AG20443 (cell line): ENCODE measurements at regions not wholly inside any gene's neighbourhood (a gene's known extent, or its start where the extent isn't known, plus 50 kb on each side); places are given as distances from the start of the nearest gene placed in this dataset.
A peak's percentile ranks its signal among the peaks of the same experiment; 100 is the strongest.
"Not testable (repeated sequence)": the region's sequence is repeated elsewhere in the genome, so short reads cannot be mapped to it uniquely, and the experiment has no call there.

Experiments
- DNase-seq: peaks from one replicate; pipeline ENCODE4 v3.0.0; 2012; ENCODE audit warnings: low spot score, mixed read lengths

DNA sequence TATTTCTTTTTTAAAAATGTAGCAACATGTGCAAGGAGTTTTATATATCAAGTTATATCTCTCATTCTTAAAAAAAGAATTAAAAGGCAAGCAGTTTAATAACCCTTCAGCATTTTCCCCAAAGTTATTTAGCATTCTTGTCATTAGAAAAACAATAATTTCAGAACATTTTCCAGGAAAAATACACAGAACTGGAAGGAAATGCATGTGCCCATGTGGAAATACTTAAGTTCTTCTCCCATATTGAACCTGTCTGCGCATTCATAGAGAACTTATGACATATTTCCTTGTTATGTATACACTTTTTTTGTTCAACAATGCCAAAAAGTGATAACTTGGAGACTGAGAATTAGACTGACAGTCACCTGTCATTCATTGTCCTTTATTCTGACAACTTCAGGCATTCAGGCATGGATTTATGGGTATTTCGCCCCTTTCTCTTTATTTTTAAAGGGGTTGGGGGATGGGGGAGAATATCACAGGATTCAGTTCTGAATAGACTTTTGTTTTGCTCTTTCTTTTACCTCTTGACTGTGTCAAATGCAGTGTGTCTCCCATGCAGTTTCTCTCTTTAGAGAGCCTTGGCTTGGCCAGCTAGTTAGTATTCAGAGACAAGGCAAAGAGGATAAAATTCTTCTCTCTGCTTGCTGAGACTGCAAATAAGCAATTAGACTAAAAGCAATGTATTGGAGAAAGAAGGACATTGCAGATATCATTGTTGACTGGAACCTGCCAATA is 701.0 kb downstream of the NR2F1-AS1 start:
- no peak for DNase-seq

DNA sequence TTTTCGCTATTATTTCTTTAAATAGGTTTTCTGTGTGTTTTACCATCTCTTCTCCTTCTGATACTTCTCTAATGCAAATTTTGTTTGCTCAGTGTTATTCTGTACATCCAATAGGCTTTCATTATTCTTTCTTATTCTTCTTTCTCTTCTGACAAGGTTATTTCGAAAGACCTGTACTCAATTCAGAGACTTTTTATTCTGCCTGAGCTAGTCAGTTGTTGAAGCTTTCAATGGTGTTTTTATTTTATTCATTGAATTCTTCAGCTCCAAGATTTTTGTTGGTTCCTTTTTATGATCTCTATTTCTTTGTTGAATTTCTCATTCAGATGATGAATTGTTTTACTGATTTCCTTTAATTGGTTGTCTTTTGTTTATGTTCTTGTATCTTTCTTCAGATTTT is 706.2 kb downstream of the NR2F1-AS1 start:
- DNase-seq = no peak

DNA sequence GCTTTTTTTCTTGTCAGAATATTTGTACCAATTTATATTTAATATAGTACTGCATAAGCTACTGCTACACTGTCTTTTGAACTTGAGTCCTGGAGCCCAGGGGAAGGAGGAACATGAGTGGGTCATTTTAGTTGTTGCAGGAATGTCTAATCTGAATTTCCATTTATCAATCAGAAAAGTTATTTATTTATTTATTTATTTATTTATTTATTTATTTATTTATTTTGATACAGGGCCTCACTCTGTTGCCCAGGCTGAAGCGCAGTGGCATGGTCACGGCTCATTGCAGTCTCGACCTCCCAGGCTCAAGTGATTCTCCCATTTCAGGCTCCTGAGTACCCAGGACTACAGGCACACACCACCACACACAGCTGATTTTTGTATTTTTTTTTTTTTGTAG is 712.6 kb downstream of the NR2F1-AS1 start:
- no peak for DNase-seq

DNA sequence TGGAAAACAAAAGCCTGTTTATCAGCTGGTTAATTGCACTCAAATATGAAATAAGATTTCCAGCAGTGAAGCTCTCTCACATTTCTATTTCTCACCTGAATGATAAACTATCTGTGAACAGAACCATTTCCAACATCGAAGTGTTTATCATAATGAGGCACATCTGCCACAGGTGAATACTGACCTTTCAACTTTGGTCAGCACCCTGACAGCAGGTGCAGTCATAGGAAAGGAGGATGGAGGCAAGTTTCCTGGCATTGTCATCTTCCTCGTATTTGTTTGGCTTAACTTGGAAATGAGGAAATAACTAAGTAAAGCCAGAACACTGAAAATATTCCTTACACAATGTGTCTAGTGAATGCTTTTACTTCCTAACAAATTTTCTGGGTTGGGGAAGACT is 716.4 kb downstream of the NR2F1-AS1 start:
- DNase-seq = no peak

DNA sequence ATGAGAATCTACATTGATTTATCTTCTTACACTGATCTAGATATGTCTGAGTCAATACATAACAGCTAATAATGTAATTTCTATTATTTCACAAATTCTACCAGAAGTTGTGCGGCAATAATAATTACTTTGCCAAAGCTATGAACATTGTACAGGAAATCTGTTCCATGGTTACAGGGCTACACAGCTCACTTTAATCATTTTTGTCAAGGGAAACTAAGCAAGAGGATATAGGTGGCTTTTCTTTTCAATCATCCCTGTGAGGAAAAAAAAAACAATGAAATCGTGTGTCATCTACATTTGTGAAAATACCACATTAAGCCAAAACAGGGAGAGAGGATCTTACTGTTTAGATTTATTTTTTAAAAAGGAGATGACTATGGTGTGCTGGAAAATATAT is 717.4 kb downstream of the NR2F1-AS1 start:
- DNase-seq = no peak

DNA sequence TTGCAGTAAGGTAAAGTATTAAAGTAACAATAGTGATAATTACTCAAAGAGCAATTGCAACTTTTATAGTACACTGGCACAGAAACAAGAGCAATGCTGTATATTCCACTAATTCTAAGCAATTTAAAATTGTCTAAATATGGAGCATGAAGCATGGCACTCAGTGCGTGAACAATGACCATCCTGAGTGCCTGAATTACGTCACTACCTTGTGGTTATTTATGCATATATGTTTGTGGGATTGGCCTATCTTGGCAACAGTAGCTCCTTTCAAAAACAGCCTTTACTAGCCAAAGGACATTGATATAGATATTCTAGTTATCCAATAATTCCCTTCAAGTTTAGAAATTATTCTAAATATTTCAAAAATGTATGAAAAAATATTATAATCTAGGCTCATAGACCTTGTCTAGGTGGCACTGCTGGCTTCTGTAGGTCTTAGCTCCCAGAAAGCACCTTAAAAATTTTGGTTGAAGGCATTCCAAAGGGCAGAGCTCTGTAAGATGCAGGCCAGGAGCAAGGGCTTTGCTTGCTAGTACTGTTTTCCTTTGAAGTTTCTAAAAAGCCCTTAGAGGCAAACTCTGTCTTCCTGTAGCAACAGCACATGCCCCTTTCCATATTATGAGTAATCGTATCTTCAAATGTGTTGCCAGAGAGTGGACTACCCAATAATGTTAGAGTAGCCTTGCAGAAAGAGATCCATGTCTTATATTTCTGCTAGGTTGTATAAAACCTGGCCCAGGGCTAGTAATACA is 719.3 kb downstream of the NR2F1-AS1 start:
- DNase-seq = no peak

DNA sequence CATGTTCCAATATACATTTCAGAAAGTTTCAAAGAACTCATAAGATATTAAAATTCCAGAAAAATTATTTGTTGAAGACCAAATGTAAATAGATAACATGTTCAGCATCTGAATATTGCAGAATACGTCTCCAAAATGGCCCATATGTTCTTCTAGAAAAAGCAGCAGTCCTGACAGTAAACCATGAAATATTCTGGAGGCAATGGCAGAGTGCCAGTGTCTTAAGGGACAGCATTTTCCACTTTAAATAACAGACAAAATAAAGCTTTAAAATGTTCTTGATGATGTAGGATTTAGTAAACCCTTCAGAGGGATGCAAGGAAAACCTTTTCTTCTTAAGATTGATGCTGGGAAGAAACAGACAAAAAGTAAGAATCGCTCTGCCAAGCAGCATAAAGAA is 721.0 kb downstream of the NR2F1-AS1 start:
- DNase-seq = no peak

DNA sequence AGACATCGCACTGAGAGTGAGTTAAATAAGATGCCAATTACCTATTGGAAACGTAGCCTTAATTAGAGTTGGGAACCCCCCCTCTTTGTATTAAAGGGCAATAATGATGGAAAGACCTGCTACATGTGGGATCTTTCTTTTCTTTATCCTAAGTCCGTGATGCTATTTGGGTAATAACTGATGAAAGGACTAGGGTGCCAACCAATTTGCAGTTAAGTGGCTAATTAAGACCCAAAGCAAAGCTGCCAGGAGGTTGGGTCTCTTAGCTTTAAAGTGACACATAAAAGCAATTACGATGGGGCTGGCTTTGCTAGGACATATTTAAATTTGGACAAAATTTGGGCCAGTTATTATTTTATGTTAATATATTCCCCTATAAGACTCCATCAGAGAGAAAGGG is 728.8 kb downstream of the NR2F1-AS1 start:
- DNase-seq = no peak

DNA sequence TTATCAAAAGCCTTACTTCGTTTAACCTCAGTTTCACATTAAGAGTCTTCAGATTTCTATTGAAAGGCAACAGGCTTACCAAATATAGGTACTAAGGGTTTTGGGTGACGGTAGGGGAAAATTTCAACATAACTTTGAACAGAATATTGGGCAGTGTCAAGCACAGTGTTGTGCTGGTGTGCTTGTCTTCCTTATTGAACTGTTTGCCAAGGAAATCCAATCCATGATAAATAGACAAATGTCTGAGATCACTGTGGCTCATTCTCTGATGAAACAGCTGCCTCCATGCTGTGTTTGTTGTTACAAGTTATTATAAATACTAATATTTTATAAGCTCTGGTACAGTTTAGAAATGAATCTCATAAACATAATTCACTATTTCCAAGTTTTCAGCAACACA is 730.1 kb downstream of the NR2F1-AS1 start:
- no peak for DNase-seq

DNA sequence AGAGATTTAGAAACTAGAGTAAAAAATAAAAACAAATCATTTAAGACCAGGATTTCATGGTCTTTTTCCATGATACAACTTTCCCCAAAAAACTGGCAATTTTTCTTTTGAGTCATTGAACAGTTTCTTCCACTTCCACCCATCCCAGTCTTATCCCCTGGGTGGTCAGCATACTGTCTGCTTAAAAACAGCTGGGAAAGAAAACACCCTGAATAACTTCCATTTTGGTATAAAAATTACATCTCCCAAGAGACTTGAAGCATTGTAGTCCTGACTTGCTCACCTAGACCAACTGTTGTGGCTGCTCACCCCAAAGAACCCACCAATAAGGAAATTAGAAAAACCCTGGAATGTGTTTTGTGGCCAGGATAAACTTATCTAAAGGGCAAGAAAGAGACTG is 731.3 kb downstream of the NR2F1-AS1 start:
- DNase-seq = no peak

DNA sequence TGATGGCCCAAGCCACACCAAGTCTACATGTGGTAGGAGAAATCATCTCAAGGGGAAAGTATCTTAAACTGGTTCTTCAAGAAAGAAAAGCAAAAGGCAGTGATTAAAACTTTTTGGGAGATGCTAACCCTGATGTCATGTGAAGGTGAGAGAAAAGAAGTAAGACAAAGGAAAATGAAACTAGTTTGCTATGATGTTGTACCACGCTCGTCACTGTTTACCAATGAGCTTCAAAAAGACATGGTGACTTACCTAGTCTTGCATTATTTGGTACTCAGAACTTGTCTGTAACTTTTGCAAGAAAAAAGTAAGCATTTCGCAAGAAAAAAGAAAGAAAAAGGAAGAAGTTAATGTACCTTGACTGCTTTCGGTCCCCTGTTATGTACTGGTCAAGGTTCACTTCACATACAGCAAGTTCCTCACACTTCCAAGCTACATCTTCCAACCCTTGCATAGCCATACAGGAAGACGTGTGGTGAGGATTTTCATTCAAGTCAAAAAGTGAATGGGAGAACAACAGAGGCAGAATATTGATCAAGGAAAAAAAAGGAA is 739.3 kb downstream of the NR2F1-AS1 start:
- no peak for DNase-seq

DNA sequence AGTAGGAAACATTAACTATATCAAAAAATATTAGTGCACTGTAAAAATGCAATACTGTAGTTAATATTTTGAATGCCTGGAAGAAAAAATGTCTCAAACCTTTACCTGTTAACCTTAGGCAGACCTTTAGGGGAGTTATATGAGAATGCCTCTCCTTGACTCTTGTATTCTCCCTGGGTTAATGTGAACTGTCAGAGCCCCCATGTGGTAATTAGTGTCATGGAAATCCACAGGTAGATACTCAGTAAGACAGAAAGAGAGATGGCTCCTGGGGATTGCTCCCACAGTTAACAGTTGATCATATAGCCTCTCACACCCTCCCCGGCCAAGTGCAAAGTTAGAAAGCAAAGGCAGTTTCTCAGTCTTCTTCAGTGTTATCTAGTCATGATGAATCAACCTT is 742.8 kb downstream of the NR2F1-AS1 start:
- DNase-seq = no peak

DNA sequence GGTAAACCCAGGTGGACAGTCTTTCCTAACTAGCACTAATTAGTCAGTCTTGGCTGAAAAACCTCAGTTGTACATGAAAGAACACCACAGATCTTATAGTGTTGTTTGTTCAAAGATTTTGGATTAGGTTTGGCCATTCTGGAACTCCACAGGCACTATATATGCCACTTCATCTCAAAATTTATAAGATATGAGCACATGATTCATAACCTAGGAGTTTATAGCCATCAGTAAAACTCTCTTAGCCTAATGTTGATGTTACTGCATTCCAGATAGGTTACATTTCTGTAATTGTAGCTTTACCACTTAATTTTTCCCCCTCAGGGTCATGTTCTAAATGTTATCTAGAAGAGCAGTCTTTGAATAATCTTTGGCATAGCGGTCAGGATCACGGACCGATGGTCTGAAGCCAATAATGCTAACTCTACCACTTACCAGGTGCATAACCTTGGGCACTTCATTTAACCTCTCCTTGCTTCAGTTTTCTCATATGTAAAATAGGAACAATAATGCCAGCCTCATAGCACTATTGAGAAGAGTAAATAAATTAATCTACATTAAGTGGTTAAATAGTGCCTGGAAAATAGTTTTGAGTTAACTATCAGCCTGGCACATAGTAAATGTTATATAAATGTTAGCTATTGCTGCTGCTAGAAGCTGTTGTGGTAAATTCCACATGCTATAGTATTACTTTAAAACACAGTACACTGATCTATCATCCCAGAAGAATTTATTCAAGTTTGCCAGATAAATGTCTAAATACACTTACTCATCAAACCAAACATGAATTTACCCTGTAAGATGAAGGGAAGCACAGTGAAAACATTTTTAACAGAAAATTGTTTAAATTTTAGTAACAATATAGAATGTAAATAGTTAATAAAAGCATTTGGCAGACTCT is 743.9 kb downstream of the NR2F1-AS1 start:
- DNase-seq = peak; percentile 13

DNA sequence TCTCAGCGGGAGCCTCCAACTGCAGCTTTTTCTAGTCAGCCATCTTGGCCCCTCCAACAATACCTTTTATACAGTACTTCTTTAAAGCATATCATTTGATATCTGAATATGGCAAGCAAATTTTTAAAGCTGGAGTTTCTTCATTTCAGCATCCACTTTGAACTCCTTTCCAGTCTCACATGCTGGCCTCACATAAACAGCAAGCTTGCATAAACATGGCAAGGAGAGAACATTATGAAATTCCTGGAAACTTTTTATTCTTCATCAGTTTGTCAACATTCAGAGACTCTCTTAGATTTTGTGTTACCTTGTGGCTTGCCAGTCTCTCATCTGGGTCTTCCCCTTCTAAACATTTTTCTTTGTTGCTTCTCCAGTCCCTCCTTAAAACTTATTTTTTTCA is 745.3 kb downstream of the NR2F1-AS1 start:
- DNase-seq = no peak

DNA sequence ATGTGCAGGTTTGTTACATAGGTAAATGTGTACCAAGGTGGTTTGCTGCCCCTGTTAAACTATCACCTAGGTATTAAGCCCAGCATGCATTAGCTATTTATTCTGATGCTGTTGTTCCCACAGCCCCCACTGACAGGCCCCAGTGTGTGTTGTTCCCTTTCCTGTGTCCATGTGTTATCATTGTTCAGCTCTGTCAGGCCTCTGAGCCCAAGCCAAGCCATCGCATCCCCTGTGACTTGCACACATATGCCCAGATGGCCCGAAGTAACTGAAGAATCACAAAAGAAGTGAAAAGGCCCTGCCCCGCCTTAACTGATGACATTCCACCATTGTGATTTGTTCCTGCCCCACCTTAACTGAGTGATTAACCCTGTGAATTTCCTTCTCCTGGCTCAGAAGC is 757.5 kb downstream of the NR2F1-AS1 start:
- DNase-seq = not testable (repeated sequence)

DNA sequence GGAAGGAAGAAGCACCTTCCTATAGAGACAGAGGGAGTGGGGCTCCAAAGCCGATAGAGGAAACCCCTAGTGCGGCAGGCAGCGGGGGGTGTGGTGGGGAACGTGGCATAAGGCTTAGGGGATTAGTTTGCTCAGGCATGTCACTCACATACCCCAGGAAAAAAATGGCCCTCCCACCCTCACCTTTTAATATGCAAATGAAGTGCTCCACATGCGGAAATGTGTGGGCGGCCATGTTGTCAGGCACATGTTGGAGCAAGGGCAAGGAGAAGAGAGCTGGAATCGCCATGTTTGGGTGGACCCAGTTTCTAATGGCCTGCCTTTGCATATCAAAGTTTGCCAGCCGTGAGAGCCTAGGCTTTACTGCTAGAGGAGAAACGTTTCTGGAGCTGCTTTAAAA is 758.8 kb downstream of the NR2F1-AS1 start:
- no peak for DNase-seq

DNA sequence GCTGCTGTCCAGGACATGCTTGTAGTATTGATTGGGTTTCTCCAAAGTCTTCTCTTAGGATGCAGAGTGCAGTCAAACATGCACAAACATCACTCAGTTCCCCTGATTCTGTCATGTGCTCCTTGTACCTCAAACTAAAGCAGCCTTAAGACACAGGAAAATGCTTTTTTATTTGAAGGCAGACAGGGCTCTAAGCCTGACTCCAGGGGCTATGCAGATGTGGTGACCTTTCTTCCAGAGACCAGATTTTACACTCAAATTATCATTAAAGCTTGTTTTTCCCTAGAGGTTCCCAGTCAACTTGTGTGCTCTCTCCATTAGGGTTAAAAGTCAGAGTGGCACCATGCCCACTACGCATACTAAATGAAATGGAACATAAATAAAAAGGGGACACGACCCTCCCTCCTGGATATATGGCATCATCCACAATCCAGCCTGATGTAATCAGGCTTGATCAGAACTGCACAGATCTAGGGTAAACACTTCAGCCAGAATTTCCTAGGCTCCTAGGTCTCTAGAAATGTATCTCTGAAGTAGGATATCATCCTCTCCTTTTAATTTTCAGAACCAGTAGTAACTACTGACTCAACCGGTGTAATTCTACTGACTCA is 771.1 kb downstream of the NR2F1-AS1 start:
- DNase-seq = no peak

DNA sequence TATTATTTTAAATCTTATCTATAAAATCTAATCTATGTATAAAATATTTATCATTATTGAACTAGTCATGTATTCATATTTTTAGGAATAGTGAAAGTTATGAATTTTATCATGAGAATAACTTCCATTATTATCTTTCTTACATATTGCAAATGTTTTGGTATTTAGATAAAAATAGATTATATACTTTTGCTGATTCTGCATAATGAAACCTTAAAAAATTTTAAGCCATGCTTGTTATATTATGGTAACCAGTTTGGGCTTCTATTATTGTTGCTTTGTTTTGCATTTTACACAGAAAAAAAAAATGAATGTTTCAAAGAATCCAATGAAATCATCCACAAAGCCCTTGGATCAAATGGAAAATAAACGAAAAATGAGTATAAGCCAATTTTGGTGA is 772.5 kb downstream of the NR2F1-AS1 start:
- no peak for DNase-seq

DNA sequence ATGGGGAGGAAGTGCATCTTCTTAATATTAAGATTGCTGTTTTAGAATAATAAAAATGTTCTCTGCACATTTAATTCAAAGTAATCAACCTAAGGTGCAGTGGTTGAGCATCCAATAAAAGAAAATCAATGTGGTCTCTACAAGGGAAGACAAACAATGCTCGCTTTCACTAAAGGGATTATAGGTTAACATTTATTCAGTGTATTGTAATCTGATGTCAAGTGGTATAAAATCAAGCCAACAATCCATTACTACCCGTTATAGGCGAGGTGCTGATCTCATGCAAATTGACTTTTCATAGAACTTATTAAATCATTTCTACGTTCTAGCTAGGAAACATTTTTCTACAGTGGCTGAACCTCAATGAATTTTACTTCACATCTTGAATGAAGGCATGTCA is 773.9 kb downstream of the NR2F1-AS1 start:
- DNase-seq = no peak

DNA sequence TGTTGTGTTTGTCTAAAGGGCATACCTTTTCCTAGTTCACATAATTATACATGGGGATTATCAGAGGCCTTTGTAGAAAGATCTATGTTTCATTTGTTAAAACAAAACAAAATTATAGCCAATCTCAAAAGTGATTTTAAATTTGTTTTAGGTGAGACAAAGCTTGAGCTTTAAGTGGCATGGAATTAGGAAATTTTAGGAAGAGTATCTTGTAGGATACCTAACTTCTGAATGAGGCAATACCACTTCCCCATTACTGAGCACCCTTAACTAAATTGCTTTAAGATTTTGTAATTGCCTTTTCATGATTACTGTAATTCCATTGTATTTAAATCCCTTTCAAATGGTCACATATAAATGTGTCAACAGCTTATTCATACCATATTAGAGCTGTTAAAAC is 775.6 kb downstream of the NR2F1-AS1 start:
- no peak for DNase-seq

DNA sequence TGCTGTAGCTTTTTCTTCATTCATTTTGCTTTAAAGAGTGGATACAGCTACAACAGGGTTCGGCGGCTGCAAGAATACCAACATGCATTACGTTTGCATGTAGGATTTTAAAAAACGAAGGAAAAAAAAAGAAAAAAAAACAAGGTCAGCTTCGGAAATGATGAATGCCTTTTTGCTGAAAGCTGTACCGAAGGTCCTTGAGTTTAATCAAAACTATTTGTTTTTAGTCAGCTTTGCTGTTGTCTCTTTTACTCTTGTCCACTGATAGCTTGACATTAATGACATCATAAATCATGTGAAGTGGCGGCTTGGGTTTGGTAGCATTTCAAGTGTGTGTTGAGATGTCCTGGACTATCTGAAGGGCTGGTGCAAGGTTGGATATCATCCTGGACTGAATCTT is 779.1 kb downstream of the NR2F1-AS1 start:
- DNase-seq = no peak

DNA sequence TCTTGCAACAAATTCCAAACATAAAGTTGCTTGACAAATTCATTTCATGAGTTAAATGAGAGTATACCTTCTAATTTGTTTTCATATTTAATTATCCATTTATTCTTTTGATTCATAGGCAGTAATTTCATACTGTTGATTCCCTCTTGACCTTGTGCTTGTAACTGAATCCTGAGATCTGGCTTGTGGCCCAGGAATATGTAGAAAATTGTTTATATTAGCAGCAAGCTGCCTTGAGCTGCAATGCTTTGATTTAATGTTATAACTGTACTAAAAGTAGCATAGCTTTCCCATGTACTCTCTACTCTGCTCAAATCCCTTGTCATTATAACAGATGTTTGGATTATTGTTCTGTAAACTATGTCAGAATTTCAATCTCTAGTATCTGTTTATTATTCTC is 780.7 kb downstream of the NR2F1-AS1 start:
- DNase-seq = no peak
